ENCODE measurements at regions not wholly inside any gene's neighbourhood (a gene's known extent, or its start where the extent isn't known, plus 50 kb on each side); places are given as distances from the start of the nearest gene placed in this dataset.
"Not testable (repeated sequence)": the region's sequence is repeated elsewhere in the genome, so short reads cannot be mapped to it uniquely, and the experiment has no call there.

DNA sequence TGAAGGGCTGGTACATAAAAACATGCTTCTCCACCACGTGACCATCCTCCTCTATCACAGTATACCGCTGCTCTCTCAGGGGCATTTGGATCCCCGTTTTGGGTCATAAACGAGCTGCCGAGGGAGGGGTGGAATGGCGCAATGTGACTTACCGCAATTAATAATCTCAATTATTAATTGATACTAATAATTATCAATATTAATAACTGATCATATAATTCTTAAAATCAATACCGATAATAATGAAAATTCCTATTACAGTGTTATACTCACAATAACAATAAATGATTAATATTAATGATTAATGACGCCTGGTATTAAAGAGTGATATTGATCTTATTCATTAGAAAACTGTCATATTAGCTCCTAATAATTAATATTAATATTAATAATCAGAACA lies 56.1 kb upstream of the FRG2C start:
- not testable (repeated sequence) for H3K4me3 ChIP-seq (ENCODE audit: insufficient read depth, low read depth, low read length); H3K36me3 ChIP-seq (ENCODE audit: control insufficient read depth, insufficient read depth, low read length); H3K4me1 ChIP-seq (ENCODE audit: control insufficient read depth, insufficient read depth, low read length); H3K27me3 ChIP-seq (ENCODE audit: control insufficient read depth, insufficient read depth, low read length, poor library complexity, severe bottlenecking); H3K27ac ChIP-seq (ENCODE audit: insufficient read depth, low read depth, low read length, poor library complexity, severe bottlenecking); H3K9me3 ChIP-seq (ENCODE audit: control insufficient read depth, low read length)
- 89 to 96% methylated on average over 3 to 7 of the region's 9 CpGs for WGBS, 2 experiments

DNA sequence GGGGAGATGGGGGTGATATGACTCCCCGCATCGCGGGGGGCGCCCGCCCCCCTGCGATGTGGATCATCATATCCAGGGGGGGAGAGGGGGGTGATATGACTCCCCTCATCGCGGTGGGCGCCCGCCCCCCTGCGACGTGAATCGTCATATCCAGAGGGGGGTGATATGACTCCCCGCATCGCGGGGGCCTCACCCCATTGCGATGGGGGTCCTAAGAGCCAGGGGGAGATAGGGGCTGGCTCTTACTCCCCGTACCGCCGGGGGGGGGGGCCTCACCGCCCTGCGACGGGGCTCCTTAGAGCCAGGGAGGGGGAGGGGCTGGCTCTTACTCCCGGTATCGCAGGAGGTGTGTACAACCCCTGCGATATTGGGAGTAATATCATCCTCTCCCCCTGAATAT lies 54.5 kb upstream of the FRG2C start:
- H3K27ac ChIP-seq (ENCODE audit: insufficient read depth, low read depth, low read length, poor library complexity, severe bottlenecking); H3K4me3 ChIP-seq (ENCODE audit: insufficient read depth, low read depth, low read length); H3K27me3 ChIP-seq (ENCODE audit: control insufficient read depth, insufficient read depth, low read length, poor library complexity, severe bottlenecking); H3K9me3 ChIP-seq (ENCODE audit: control insufficient read depth, low read length); H3K4me1 ChIP-seq (ENCODE audit: control insufficient read depth, insufficient read depth, low read length); H3K36me3 ChIP-seq (ENCODE audit: control insufficient read depth, insufficient read depth, low read length): not testable (repeated sequence)
- 59 to 62% methylated on average over 26 of the region's 26 CpGs for WGBS, 2 experiments

DNA sequence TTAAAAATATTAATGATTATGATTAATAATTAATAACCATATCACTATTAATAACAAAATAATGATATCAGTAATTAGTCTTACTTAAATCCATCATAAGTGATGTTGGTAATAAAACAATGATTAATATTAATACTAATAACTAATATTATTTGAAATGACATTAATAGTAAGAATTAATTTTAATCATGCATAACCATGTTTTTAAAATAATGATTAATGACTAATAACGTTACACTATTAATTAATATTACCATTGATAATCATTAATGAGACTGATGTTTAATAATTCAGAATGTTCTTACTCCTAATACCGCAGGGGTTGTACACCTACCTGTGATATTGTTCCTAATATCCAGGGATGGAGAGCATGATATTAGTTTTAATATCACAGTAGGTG lies 53.4 kb upstream of the FRG2C start:
- H3K27me3 ChIP-seq (ENCODE audit: control insufficient read depth, insufficient read depth, low read length, poor library complexity, severe bottlenecking): peaks cover 8% of the 10 kb centered on the region
- H3K9me3 ChIP-seq (ENCODE audit: control insufficient read depth, low read length): no peaks in the 10 kb centered on the region
- no peaks in the 10 kb centered on the region for H3K4me1 ChIP-seq (ENCODE audit: control insufficient read depth, insufficient read depth, low read length)
- H3K36me3 ChIP-seq (ENCODE audit: control insufficient read depth, insufficient read depth, low read length): no peaks in the 10 kb centered on the region
- 89% methylated on average over 1 of the region's 2 CpGs; no CpG with 5 or more reads in 1 of the 2 experiments for WGBS, 2 experiments
- H3K4me3 ChIP-seq (ENCODE audit: insufficient read depth, low read depth, low read length): no peak overlapping the region
- no peak overlapping the region for H3K27ac ChIP-seq (ENCODE audit: insufficient read depth, low read depth, low read length, poor library complexity, severe bottlenecking)

DNA sequence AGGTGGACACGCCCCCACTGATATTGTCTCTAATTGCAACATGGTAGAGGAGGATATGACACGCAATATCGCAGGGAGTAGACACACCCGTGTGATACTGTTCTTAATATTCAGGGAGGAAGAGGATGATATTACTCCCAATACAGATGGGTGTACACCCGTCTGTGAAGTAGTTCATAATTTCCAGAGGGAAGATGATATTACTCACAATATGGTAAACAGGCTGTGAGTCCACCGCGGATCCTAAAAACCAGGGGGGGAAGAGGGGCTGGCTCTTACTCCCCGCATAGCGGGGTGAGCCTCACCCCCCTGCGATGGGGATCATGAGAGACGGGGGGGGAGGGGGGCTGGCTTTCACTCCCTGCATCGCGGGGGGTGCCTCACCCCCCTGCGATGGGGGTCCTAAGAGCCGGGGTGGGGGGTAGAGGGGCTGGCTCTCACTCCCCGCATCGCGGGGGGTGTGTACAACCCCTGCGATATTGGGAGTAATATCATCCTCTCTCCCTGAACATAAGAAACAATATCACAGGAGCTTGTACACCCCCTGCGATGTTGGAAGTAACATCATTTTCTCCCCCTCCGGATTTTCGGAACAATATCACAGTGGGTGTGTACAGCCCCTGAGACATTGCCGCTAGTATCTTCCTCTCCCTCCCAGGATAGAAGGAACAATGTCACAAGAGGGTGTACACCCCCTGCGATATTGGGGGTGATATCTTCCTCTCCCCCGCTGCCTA lies 52.2 kb upstream of the FRG2C start:
- not testable (repeated sequence) for H3K4me3 ChIP-seq (ENCODE audit: insufficient read depth, low read depth, low read length); H3K27ac ChIP-seq (ENCODE audit: insufficient read depth, low read depth, low read length, poor library complexity, severe bottlenecking); H3K36me3 ChIP-seq (ENCODE audit: control insufficient read depth, insufficient read depth, low read length); H3K27me3 ChIP-seq (ENCODE audit: control insufficient read depth, insufficient read depth, low read length, poor library complexity, severe bottlenecking); H3K9me3 ChIP-seq (ENCODE audit: control insufficient read depth, low read length); H3K4me1 ChIP-seq (ENCODE audit: control insufficient read depth, insufficient read depth, low read length)
- 60 to 74% methylated on average over 19 to 25 of the region's 25 CpGs for WGBS, 2 experiments
